Endothelial cell of umbilical vein (primary cell): ENCODE measurements at regions not wholly inside any gene's neighbourhood (a gene's known extent, or its start where the extent isn't known, plus 50 kb on each side); places are given as distances from the start of the nearest gene placed in this dataset.

Source experiments
- BruUV-seq: library from RNA; stranded (reverse); fragments of 400-500 nt; replicated peaks from 2 replicates; lab custom pipeline; 2021; lab: Mats Ljungman, UMichigan
- CTCF ChIA-PET: fragments of 300-600, 350-600 bp; sonication (Branson Sonifier 250); formaldehyde crosslinking; loops from one replicate; lab custom pipeline; 2021; ENCODE audit warnings: antibody characterized with exemption, inconsistent platforms; lab: Charles Lee
- POLR2A ChIA-PET: fragments of 300-600, 350-600 bp; sonication (Branson Sonifier 250); formaldehyde crosslinking; loops from one replicate; lab custom pipeline; 2021; ENCODE audit warnings: antibody characterized with exemption, inconsistent platforms; lab: Charles Lee
- DNase-seq: peaks from one replicate; pipeline ENCODE4 v3.0.0-alpha.2; 2011; ENCODE audit warnings: low read depth, low spot score
- FAIRE-seq: peaks from 2 replicates; lab custom pipeline; 2011; peaks lifted over from hg19 to GRCh38; lab: Jason Lieb, UNC
- H2AFZ ChIP-seq: 2 replicates; pipeline ENCODE4 v1.6.0; 2012; ENCODE audit warnings: low read depth, low read length, control low read depth, inconsistent platforms
- H3K27ac ChIP-seq: 2 replicates; pipeline ENCODE4 v1.5.1; 2011; ENCODE audit warnings: low read depth, mild to moderate bottlenecking, control low read depth, low read length, moderate library complexity; ENCODE audit not compliant: insufficient read depth
- H3K27me3 ChIP-seq, 2 experiments: 2 replicates each; pipeline versions ENCODE4 v1.6.0 to v1.6.1; 2011; ENCODE audit warnings: low read length in 2 of 2, mixed read lengths in 1 of 2; ENCODE audit not compliant: control insufficient read depth in 2 of 2, insufficient read depth in 2 of 2
- H3K36me3 ChIP-seq, 2 experiments: 2 replicates in 1 of 2; 3 replicates in 1 of 2; pipeline ENCODE4 v1.5.1; 2011; ENCODE audit warnings: low read length in 2 of 2, mild to moderate bottlenecking in 1 of 2, moderate library complexity in 1 of 2; ENCODE audit not compliant: control insufficient read depth in 2 of 2, insufficient read depth in 2 of 2; ENCODE audit errors: extremely low read depth in 1 of 2
- H3K4me1 ChIP-seq: 3 replicates; pipeline ENCODE4 v1.5.1; 2011; ENCODE audit warnings: mild to moderate bottlenecking, low read length; ENCODE audit not compliant: control insufficient read depth, insufficient read depth; ENCODE audit errors: extremely low read depth
- H3K4me2 ChIP-seq: 2 replicates; pipeline ENCODE4 v1.6.1; 2011; ENCODE audit warnings: low read length, control low read depth, mixed read lengths; ENCODE audit not compliant: insufficient read depth
- H3K4me3 ChIP-seq, 3 experiments: fragments of 200-600 bp in 1 of 3; sonication (generic), shearing (Covaris generic) in 1 of 3; replicated peaks in 1 of 3; 2 replicates each; pipeline ENCODE4 v1.5.1; 2011 to 2016; ENCODE audit warnings: control low read depth in 3 of 3, low read length in 3 of 3, mild to moderate bottlenecking in 2 of 3, inconsistent platforms in 1 of 3, low read depth in 1 of 3, moderate library complexity in 1 of 3; ENCODE audit not compliant: insufficient read depth in 1 of 3
- H3K79me2 ChIP-seq: 2 replicates; pipeline ENCODE4 v1.6.0; 2012; ENCODE audit warnings: low read length, inconsistent platforms; ENCODE audit not compliant: control insufficient read depth, insufficient read depth
- H3K9ac ChIP-seq: replicated peaks from 2 replicates; pipeline ENCODE3; 2011; ENCODE audit warnings: low read length, control low read depth; ENCODE audit not compliant: insufficient read depth; ENCODE audit errors: extremely low read depth
- H3K9me1 ChIP-seq: replicated peaks from 3 replicates; pipeline ENCODE4 v1.6.0; 2011; ENCODE audit warnings: mild to moderate bottlenecking, low read length; ENCODE audit not compliant: control insufficient read depth, insufficient read depth; ENCODE audit errors: extremely low read depth
- H3K9me3 ChIP-seq: replicated peaks from 2 replicates; pipeline ENCODE4 v1.5.1; 2012; ENCODE audit warnings: low read length, inconsistent platforms; ENCODE audit not compliant: control insufficient read depth, insufficient read depth
- H4K20me1 ChIP-seq: replicated peaks from 2 replicates; pipeline ENCODE3; 2011; ENCODE audit warnings: mild to moderate bottlenecking, low read length; ENCODE audit not compliant: control insufficient read depth, insufficient read depth; ENCODE audit errors: extremely low read depth
- CTCF ChIP-seq, 2 donors: IDR thresholded peaks; 1 replicate in 1 of 2; 2 replicates in 1 of 2; pipeline ENCODE4 v1.5.1; 2011; ENCODE audit warnings: low read length in 2 of 2, mild to moderate bottlenecking in 2 of 2, moderate library complexity in 2 of 2, control low read depth in 1 of 2, inconsistent platforms in 1 of 2, low read depth in 1 of 2; ENCODE audit not compliant: insufficient read depth in 1 of 2; ENCODE audit errors: extremely low read depth in 1 of 2
- EZH2 ChIP-seq: IDR thresholded peaks from 2 replicates; pipeline ENCODE4 v1.6.1; 2012; ENCODE audit warnings: borderline replicate concordance, low read depth, mild to moderate bottlenecking, moderate library complexity, low read length, inconsistent platforms; ENCODE audit not compliant: severe bottlenecking
- FOS ChIP-seq: IDR thresholded peaks from 2 replicates; pipeline ENCODE4 v1.6.1; 2011; ENCODE audit warnings: mild to moderate bottlenecking, low read length, moderate library complexity, borderline replicate concordance; ENCODE audit not compliant: insufficient read depth
- GATA2 ChIP-seq: IDR thresholded peaks from 2 replicates; pipeline ENCODE4 v1.7.0; 2011; ENCODE audit warnings: low read depth, mild to moderate bottlenecking, moderate library complexity, mixed read lengths, low read length; ENCODE audit not compliant: insufficient read length, insufficient read depth
- JUN ChIP-seq: IDR thresholded peaks from 2 replicates; pipeline ENCODE4 v1.6.1; 2011; ENCODE audit warnings: borderline replicate concordance, low read depth; ENCODE audit not compliant: insufficient read length, insufficient read depth
- MYC ChIP-seq: IDR thresholded peaks from one replicate; pipeline ENCODE4 v1.6.1; 2011; ENCODE audit warnings: mild to moderate bottlenecking, low read depth, low read length
- POLR2A ChIP-seq: IDR thresholded peaks from 2 replicates; pipeline ENCODE4 v1.6.1; 2012; ENCODE audit warnings: low read depth, mild to moderate bottlenecking, control low read depth, low read length
- POLR2AphosphoS5 ChIP-seq: IDR thresholded peaks from 2 replicates; pipeline ENCODE4 v1.6.1; 2012; ENCODE audit warnings: low read depth, mild to moderate bottlenecking, control low read depth, low read length, moderate library complexity; ENCODE audit not compliant: insufficient read depth
- dilution Hi-C: fragments of 300-500 bp; cut with MboI; formaldehyde crosslinking; loops from one replicate; pipeline ENCODE4 v1.15.0; 2019; ENCODE audit warnings: low sequenced_read_pairs; ENCODE audit not compliant: extremely low pct_ligation_motif_present
- intact Hi-C: fragments of 100-400 bp; cut with micrococcal nuclease; formaldehyde crosslinking; loops from one replicate; pipeline ENCODE4 v1.10.0; 2022
- TF ChIP-seq, protein P1 (sequence below): IDR thresholded peaks from 2 replicates; pipeline ENCODE4 v1.6.1; 2011; ENCODE audit not compliant: insufficient read depth, insufficient read length

DNA sequence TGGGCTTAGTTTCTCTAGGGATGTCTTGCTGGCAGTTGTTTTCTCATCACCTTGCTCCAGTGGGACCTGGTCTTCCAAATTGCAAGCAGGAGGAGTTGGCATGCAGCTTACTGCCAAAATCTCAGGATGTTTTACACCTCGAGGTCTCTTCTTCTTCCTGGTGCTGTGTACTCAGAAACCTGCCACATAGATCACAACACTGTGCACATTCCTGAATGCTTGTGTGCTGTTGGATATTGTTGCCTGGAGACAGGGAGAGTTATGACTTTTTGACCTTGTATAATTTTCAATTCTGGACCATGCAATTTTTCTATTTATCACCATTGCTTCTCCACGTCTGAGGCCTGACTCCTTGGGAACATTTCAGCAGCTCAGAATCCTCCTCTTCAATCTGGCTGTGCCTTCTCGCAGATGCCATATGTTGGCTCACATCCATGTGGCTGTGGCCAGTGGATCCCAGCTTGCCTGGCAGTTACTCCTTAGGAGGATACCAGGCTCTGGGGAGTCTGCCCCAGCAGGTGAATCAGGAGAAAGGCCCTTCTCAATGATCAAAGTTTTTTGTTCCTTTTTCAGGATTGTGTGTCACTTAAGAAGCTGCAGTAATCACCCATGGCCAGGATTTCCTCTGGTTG, 489.3 kb downstream of the TSN start:
- FAIRE-seq (no peak), DNase-seq (no peak)
- no peak overlapping the region for H2AFZ ChIP-seq
- no peak overlapping the region for H3K27ac ChIP-seq
- no TSS peak for BruUV-seq
- CTCF ChIA-PET, result interaction anchor here (0.8 kb wide), 1 partner anchor 16 kb away, joined by 3 read pairs; no protein-coding TSS in a partner anchor
- H3K36me3 ChIP-seq, result no peaks in the 10 kb centered on the region
- TF ChIP-seq EZH2 (no peak), POLR2A (no peak), GATA2 (no peak), POLR2AphosphoS5 (no peak), FOS (no peak), JUN (no peak), MYC (no peak), CTCF (IDR thresholded peaks at IDR 0.05; ENCODE audit: extremely low read depth in 1 of 2, insufficient read depth in 1 of 2, low read depth in 1 of 2, low read length in 2 of 2) (no peak)
- TF ChIP-seq, protein P1, sequence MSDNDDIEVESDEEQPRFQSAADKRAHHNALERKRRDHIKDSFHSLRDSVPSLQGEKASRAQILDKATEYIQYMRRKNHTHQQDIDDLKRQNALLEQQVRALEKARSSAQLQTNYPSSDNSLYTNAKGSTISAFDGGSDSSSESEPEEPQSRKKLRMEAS, result no peak
- no peak overlapping the region for H3K9ac ChIP-seq
- no peaks in the 10 kb centered on the region for H4K20me1 ChIP-seq
- dilution Hi-C loops, result no loop called here
- POLR2A ChIA-PET, result no interaction called here
- intact Hi-C loops, result no loop called here
- no peaks in the 10 kb centered on the region for H3K9me3 ChIP-seq
- no peak overlapping the region for H3K4me3 ChIP-seq
- H3K4me2 ChIP-seq, result no peak overlapping the region
- no peaks in the 10 kb centered on the region for H3K27me3 ChIP-seq
- H3K9me1 ChIP-seq, result no peaks in the 10 kb centered on the region
- no peaks in the 10 kb centered on the region for H3K79me2 ChIP-seq
- H3K4me1 ChIP-seq, result no peaks in the 10 kb centered on the region
